Germinal center (tissue), 1 donor: ENCODE measurements at regions not wholly inside any gene's neighbourhood (a gene's known extent, or its start where the extent isn't known, plus 50 kb on each side); places are given as distances from the start of the nearest gene placed in this dataset.
"Not testable (repeated sequence)": the region's sequence is repeated elsewhere in the genome, so short reads cannot be mapped to it uniquely, and the experiment has no call there.

Experiments
- DNase-seq: peaks from one replicate; pipeline ENCODE4 v3.0.0; 2012; ENCODE audit warnings: mixed read lengths, low spot score

DNA sequence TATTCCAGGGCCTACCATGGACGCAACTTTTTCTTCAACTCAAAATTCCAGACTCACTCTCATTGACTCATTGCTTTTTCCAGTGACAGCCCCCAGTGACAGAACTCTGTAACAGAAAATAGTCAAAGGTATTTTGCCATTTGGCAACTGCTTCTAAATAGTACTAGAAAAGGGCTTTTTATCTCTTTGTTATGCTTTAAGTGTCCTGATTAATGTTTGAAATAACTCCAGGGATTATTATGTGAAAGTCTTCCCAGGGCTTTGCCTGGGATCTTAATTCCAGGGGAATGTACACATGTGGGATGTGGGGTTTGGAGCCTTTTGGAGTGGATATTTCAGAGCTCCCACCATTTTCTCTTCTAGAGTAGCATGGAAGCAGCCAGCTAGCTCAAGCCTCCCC is 198.8 kb downstream of the KCNS3 start:
- no peak for DNase-seq

GRCh38 chr2:18074476-18074875 is 196.0 kb downstream of the KCNS3 start:
- DNase-seq: no peak

DNA sequence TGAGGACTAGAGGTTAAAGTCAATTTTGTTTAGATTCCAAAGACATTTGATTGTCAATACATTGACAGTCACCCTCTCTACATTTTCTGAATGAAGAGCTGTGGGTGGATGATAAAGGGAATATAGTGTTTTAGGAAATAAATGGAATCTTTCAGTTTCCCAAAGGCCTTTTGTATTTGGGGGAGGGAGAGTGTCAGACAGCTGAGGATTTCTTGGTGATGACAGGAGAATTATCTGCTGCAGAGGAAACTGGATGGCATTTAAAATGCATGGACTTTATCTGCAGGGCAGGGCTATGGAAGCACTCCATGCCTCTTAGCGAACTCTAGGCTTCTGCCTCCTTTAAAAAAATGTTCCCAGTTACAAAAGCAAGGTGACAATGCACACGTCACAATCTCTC is 195.1 kb downstream of the KCNS3 start:
- no peak for DNase-seq

GRCh38 chr2:18067588-18068384 is 189.3 kb downstream of the KCNS3 start:
- DNase-seq: no peak

- no peak for DNase-seq
These were observed 188.4 kb downstream of the KCNS3 start for GRCh38 chr2:18066894-18067293.

GRCh38 chr2:18066066-18066465 is 187.6 kb downstream of the KCNS3 start:
- no peak for DNase-seq

DNA sequence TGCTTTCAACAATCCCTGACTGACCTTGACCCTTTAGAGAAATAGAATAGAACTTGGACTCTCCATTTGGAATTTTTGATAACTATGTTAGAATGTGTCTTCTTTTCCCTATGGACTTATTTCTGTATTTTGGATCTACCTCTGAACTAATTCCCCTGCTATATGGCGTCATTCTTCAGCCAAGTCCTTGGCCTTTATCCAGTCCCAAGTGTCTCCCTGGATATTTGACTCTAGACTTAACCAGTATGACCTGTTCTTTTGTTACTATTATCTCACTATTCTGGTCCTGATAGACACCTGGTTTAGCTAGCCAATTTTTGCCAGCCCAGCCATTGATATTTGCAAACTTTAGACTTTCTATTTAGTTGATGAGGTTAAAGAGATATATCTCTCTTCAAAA is 186.8 kb downstream of the KCNS3 start:
- DNase-seq: no peak

DNA sequence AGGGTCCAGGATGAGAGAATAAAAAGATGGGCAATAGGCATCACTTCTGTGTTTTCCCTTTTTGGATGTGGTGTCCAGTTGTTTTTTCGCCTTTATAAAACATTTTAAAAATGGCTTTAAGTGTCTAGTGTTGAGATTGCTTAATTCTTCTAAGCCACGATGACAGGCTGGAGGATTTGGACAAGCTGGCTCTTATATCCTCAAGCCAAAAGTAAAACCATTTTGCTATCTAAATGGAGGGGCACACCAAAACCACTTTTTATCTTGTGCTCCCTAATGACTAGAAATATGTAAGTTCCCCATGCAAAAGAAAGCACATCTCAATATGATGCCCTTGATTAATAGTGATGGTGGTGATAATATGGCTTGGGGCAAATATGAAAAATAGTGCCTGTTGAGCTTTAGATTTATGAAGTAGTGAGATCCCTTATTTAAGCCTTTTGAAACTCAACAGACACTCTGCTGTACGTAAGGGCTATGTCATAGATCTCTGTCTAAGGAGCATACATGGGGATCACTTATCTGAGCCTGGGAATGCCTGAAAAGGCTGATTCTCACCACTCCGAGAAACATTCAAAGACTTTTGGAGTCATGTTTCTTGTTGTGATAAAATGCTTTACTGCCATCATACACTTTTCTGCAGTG is 185.5 kb downstream of the KCNS3 start:
- no peak for DNase-seq

- DNase-seq: no peak
These were observed 184.4 kb downstream of the KCNS3 start for GRCh38 chr2:18062892-18063291.

DNA sequence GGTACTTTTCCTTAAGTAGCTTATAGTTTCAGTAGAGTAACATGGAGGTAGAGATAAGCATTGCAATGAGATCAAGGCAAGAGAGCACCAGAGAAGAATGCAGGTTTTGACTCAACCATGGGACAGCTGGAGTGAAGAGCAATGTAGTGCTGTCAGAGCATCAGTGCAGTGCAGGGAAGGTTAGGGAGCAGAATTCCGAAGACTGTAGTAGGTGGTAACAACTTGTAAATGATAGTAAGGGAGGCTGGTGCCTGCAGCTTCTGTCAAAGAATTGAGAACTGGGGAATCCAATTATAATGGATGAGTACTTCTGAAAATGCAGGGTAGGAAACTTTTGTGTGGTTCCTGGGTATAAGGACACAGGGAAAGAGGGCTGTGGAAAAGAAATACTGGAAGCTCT is 183.2 kb downstream of the KCNS3 start:
- DNase-seq: no peak

- DNase-seq: no peak
These were observed 179.2 kb downstream of the KCNS3 start for GRCh38 chr2:18057657-18058056.

DNA sequence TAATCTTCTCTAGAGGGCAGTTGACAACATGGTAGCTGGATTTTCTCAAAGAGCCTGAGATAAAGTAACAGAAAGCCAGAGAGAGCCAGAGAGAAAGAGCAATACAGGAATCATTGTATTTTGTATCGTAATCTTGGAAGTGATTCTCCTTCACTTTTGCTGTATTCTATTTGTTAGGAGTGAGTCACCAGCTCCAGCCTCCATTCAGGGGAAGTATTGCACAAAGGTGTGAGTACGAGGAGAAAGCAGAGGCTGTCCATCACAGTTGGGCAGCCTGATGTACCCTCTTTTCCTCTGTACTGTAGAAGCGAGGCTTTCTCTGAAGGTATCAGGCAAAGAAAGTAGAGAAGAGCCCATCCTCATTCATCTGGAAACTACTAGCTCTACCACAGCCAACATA is 176.8 kb downstream of the KCNS3 start:
- DNase-seq: no peak

- DNase-seq: no peak
These were observed 171.5 kb downstream of the KCNS3 start for GRCh38 chr2:18050001-18050400.

GRCh38 chr2:18049325-18049724 is 170.9 kb downstream of the KCNS3 start:
- no peak for DNase-seq

DNA sequence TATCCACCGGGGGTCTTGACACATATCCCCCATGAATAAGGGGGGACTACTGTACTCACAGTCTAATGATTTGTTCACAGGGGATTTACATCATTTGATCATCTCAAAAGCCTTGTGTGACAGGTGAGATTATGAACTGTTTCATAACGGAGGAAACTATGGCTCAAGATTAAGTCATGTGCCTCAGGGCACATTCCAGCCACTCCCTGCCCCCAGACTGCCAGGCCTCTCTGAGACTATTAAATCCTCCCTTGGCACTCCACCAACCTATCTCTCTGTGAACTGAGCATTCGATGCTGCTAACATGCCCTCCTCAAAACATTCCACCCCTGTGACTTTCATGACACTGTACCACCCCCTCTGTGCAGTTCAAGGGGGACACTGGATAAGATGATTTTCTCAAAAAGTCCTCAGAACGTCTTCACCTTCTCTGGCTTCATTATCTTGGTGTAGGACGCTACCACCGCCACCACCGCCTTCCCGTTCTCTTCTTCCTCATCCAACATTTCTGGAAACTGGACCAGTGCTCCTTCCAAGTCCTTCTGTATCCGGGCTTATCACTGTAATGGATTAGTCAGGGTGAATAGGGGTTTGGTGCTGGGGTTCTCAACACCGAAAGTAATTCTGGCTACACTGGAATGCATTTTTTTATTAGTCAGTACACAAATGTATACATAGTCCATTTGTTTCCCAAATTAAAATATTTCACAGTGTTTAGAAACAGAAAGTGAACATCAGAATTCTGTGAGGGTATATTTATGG is 169.6 kb downstream of the KCNS3 start:
- DNase-seq: no peak

DNA sequence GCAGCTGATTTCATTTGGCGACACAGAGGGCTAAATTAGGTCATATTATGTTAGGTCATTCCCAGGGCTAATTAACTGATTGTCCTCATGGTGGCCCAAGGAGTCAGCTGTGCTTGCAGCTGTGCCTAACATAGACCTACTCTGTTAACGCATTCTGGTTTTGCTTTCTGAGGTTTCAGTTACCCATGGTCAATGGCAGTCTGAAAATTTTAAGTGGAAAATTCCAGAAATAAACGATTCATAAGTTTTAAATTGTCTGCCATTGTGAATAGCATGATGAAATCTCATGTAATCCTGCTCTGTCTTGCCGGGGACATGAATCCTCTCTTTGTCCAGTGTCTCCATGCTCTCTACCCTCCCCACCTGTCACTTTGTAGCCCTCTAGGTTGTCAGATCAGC is 168.7 kb downstream of the KCNS3 start:
- DNase-seq: no peak

- DNase-seq: no peak
These were observed 168.2 kb downstream of the KCNS3 start for GRCh38 chr2:18046558-18047212.

DNA sequence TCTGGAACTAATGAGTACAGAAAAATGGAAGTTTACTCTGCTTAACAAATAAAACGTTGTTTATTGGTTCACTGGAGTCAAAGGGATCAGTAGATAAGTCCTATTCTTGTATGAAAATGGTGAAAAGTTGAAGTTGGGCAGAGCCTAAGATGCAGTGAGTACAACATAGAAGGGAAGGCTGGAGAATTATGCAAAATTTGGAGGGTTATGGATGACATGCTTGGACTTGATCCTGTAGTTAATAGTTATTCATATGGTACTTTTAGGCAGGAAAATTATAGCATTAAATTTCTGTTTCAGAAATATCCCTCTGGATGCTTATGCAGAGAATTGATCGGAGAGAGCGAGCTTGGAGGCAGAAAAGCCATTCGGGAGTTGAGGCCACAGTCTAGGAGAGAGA is 167.6 kb downstream of the KCNS3 start:
- DNase-seq: no peak

DNA sequence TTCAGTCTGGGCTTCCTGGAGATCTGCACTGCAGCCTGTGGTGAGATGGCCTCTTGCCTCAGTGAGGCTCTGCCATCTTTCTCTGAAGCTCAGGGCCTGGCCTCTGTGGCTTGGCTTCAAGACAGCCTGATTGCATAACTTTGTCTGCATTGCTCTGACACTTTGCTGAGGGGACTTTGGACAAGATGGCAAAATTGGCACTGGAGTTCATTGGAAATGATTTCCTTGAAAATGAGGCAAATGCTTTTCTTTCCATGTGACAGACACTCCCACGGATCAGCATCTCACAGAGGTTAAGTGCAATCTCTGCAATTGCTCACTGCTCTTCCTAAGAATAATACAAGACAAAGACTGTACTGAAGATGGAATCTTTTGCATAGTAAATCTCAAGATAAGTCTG is 166.8 kb downstream of the KCNS3 start:
- no peak for DNase-seq

DNA sequence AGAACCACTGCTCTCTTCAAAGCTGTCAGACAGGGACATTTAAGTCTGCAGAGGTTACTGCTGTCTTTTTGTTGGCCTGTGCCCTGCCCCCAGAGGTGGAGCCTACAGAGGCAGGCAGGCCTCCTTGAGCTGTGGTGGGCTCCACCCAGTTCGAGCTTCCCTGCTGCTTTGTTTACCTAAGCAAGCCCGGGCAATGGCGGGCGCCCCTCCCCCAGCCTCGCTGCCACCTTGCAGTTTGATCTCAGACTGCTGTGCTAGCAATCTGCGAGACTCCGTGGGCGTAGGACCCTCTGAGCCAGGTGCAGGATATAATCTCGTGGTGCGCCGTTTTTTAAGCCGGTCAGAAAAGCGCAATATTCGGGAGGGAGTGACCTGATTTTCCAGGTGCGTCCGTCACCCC is 138.9 kb downstream of the KCNS3 start:
- not testable (repeated sequence) for DNase-seq

GRCh38 chr2:18009891-18010290 is 131.4 kb downstream of the KCNS3 start:
- DNase-seq: no peak

DNA sequence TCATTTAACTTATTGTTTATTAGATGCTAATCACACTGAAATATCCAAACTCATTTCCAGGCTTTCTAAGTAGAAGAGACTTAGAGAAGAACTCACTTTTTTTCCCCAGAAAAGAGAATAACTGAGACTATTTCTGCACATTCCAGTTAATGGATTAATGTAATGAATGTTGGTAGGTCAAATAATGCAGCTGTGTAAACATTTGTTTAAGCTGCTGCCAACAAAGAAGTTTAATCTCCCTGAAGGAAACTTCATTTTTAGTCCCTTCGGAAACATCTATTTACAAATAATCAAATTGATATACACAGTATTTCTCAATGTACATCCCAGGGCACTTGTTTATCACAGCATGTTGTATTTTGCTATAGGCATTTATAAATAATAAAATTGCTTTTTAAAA is 126.9 kb downstream of the KCNS3 start:
- DNase-seq: no peak

GRCh38 chr2:18001671-18002070 is 123.2 kb downstream of the KCNS3 start:
- no peak for DNase-seq
